ENCODE measurements at regions not wholly inside any gene's neighbourhood (a gene's known extent, or its start where the extent isn't known, plus 50 kb on each side); places are given as distances from the start of the nearest gene placed in this dataset.
"Not testable (repeated sequence)": the region's sequence is repeated elsewhere in the genome, so short reads cannot be mapped to it uniquely, and the experiment has no call there.

- not testable (repeated sequence) for FAIRE-seq
Measured at GRCh38 chr2:179385756-179386155, 121.1 kb upstream of the SESTD1 start.

GRCh38 chr2:179383975-179384374 lies 119.3 kb upstream of the SESTD1 start:
- FAIRE-seq: no peak

GRCh38 chr2:179377296-179377695 lies 112.7 kb upstream of the SESTD1 start:
- FAIRE-seq: peak; percentile 33

GRCh38 chr2:179376881-179377280 lies 112.2 kb upstream of the SESTD1 start:
- no peak for FAIRE-seq

DNA sequence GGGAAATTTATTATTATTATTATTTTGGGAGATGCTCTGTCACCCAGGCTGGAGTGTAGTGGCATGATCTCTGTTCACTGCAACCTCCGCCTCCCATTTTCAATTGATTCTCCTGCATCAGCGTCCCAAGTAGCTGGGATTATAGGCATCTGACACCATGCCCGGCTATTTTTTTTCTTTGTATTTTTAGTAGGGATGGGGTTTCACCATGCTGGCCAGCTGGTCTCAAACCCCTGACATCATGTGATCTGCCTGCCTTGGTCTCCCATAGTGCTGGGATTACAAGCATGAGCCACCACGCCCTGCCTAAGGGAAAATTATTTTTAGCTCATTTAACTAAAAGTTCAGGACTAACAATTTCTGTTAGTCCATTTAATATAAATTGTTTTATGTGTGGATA lies 109.2 kb upstream of the SESTD1 start:
- FAIRE-seq: no peak

- FAIRE-seq: not testable (repeated sequence)
Measured at GRCh38 chr2:179365561-179365960, 100.9 kb upstream of the SESTD1 start.

DNA sequence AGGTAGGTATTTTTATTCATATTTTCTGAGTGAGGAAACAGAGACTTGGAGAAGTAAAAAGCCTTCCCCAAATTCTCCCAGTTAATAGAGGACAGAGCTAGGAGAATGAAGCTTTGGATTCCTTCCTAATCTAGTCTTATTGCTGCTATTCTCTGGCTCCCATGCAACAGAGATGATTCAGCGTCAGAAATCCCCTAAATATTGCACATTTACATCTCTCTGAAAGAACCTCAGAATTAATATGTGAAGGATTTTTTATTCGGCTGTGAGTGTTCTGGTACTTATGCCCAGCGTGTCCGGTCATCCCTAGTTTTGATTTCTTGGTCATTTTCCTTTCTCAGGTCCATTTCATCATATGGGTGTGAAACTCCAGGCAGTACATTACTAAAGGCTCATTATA lies 91.2 kb upstream of the SESTD1 start:
- no peak for FAIRE-seq

DNA sequence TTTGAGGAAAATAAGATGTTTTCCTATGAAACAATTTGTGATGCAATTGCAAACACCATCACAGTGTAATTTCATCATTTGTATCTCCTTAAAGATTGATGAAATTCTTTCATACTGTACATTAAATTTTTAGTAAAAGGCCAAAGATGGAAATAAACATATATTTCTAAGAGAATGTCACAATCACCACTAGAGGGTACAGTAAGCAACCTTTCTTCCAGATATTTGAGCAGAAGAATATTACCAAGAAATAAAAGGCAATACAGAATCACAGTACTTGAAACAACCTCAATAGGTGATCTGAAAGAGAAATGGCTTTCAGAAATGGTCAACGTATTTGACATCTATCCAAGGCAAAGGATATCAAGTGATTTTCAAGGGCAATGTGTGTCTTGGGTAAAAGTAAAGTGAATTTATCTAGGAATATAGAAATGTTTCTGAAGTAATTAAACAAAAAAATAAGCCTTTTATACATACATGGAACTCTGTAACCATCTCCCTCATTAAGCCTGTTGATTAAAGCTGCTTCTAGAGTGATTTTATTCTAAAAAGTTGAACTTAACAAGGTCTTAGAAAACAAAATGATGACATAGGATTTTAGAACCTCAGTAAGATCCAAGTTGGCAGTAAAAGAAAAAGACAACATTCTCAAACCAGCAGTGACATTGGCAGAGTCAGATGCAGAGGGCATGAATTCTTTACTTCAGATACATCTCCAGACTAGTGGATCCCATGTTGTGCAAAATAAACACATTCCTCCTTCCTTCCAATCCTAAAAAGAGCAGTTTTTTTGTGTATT lies 90.3 kb upstream of the SESTD1 start:
- no peak for FAIRE-seq

DNA sequence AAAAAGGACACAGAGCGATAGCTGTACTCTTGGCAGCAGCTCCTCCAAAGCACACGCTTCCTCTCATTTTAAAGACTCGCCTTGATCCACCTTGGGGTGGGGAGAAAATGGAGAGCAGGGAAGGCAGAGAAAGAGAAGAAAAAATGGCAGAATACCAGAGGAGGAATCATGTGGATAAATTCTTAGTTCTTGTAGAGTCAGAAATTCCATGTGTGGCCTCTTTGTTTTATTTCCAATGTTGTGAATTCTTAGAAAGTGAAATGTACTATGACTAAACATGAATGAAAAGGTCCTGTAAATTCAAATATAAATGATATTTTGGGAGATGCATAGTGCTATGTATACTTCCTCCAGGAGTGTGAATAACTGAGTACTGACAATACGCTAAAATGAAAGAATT lies 89.7 kb upstream of the SESTD1 start:
- no peak for FAIRE-seq

DNA sequence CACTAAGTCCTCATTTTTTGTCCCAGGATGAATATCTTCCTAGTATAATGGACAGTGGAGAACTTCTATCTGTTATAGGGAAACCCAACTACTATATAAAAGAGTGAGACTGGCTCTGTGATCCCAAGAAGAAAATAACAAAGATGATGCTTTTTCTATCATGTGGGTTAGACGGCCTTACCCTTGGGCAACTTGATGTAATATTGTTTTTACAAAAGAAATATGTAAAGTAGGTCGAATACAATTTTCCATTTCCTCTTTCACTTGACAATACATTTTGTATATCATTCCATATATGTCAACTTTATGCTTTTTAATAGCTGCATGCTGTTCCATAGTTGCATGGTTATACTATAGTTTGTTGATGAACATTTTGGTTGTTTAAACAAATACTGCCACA lies 87.5 kb upstream of the SESTD1 start:
- FAIRE-seq: no peak

- no peak for FAIRE-seq
Measured at GRCh38 chr2:179351057-179351456, 86.4 kb upstream of the SESTD1 start.

GRCh38 chr2:179349670-179350303 lies 85.2 kb upstream of the SESTD1 start:
- FAIRE-seq: no peak

- FAIRE-seq: no peak
Measured at GRCh38 chr2:179348906-179349305, 84.3 kb upstream of the SESTD1 start.

DNA sequence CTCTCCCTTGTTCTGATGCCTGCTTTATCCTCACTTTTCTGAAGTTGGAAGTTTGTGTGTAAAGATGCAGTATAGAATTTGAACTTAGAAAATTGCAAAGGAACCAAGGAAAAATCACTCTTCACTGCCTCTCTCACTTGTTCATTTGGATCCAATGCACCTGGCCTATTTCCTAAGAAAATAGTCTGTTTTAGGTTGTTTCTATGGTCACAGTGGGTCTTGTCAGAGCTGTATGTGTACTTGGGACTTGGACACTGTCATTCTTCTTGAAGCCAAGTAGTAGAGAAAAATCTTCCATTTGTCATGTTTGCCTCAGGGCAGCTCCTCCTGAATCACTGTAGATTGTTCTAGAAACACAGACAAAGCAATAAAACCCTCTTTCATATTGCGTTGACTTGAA lies 80.3 kb upstream of the SESTD1 start:
- no peak for FAIRE-seq

DNA sequence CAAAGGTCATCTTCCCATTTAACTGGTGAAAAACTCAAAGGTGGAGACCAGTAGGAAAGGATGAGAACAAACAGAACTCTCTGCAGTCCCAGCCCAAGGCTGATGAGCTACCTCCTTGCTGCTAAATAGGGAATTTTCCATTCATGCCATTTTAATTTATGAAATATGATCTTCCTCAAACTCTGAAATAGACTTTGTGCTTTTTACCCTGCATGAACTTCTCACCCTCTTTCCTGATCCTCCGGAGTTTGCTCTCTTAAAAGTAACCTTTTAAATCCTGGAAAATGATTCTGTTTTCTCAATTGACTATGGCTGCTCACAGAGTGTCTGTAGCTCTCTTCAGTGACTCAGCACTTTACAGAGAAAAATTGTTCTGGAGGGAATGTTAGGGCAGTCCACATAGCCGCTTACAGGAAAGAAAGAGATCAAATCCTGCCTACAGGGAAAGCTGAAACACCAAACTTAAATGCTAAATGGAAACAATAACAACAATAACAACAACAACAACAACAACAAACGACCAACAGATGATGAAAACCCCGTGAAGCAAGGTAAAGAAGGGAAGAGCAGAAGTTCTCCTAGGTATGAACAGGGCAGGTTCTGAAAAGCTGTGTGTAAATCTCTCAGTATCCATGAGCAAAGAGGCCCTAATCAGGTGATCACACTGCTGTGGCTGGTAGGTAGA lies 79.8 kb upstream of the SESTD1 start:
- FAIRE-seq: no peak

- FAIRE-seq: no peak
Measured at GRCh38 chr2:179343945-179344279, 79.3 kb upstream of the SESTD1 start.

DNA sequence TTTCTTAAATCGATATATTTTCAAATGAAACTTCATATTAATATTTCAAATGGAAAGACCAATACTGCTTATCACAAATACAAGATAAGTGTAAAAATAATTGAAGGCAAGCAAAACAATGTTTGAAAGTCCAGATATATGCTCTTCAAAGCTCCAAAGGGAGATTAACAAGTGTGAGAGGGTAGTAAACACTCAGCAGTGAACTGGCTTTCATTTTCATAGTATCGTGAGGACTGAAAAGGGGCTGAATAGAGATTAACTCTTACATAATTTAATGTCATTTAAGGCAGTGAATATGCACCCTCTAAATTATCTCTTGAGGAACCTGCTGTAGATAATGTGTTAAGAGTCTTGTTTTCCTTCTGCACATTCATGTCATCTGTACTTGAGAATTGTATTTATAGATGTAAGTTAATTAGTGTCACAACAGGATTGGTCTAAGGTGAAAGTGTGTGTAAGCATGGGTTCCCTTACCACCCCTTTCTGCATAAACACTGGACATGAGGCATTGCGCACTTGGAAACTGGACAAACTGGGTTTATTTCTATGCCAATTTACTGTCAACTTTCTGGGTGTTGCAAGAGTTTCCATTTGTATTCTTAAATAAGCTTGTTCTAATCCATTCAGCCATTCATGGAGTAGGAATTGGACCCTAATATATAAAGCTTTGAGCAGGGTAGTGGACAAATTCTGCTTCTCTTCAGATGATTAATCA lies 76.7 kb upstream of the SESTD1 start:
- no peak for FAIRE-seq

DNA sequence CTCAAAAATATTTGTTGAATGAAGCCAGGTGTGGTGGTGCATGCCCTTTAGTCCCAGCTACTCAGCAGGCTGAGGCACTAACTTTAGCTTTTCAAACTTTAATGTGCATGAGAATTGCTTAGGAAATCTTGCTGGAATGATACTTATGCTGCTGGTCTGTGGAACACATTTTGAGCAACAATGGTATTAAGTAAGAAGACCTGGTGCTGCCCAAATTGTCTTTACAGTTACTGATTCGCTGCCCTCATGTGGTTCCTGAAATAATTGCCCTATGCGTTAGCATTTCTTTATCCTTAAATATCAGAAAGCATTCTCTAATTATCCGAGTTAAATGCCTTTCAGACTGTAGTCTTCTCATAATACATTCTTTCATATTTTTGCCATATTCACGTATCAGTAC lies 76.0 kb upstream of the SESTD1 start:
- no peak for FAIRE-seq

- no peak for FAIRE-seq
Measured at GRCh38 chr2:179338681-179339080, 74.0 kb upstream of the SESTD1 start.

DNA sequence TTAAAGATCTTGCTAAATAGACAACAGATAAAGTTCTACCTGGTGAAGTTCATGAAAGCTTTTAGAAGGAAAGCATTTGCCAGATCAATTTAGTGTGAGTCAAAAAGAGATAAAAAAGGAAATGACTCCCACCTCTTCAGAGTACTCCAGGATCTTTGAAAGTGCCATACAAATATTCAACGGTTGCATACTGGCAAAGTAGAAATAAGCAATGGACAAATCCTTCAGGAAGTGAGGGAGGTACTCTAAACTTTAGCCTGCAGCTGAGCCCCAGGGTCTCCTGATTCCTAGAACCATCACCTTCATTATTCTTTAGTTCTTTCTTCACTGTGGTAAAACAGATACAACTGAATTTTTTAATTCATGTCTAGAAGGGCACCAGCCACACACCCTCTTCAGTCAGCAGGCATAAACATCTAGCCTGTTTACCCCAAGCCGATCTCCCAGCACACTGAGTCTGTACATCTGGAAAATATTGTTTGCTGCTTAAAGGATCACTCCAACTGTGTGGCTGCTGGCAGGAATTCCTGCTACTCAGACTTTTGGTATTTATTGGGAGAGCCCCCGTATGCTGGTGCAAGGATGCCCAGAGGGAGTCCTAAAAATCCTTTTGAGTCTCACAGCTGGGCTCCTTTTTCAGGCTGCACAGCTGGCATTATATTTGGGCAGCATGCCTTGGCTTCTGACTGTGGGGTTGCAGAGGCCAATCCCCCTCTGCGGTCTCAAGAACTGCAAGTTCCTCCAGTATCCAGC lies 72.3 kb upstream of the SESTD1 start:
- no peak for FAIRE-seq

DNA sequence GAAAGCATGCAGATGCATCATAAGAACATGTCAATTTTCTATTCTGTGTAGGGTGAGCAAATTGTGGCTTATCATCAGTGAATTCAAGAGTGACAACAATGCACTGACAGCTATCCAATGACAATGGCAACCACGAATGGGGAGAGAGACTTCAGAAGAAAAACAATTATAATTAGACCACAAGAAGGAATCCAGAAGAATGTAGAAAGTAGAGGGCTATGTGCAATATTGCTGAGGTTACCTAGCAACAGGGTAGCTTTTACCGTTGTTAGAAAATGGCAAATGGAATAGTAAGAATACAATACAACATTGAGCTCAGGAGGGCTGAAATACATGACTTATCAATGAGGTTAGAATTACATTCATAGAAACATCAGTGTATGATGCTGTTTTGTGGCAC lies 71.1 kb upstream of the SESTD1 start:
- FAIRE-seq: no peak

DNA sequence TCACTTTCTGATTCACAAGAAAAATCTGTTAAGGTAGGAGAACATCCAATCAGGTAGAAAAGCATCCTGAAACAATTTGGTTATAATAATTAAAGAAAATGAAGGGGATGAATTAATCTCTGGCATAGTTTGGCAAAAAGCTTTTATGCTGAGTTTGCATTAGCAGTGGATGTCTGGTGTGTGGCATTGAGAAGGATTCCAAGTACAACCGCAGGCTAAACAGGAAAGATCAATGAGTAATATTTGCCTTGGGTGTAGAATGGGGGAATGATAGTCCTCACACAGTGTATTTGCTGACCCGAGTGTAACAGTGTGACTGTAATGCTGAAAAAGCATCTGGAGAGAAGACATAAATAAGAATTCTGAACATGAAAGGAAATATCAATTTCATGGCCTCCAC lies 68.3 kb upstream of the SESTD1 start:
- no peak for FAIRE-seq

DNA sequence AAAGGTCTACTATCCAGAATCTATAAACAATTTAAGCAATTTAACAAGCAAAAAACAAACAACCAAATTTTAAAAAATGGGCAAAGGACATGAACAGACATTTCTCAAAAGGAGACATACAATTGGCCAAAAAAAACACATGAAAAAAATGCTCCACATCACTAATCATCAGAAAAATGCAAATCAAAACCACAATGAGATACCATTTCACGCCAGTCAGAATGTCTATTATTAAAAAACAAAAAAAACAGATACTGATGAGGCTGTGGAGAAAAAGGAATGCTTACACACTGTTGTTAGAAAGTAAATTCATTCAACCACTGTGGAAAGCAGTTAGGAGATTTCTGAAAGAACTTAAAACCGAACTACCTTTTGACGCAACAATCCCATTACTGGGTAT lies 66.4 kb upstream of the SESTD1 start:
- FAIRE-seq: no peak
